Posterior cingulate gyrus (tissue), 11 donors: ENCODE measurements at regions not wholly inside any gene's neighbourhood (a gene's known extent, or its start where the extent isn't known, plus 50 kb on each side); places are given as distances from the start of the nearest gene placed in this dataset.

Source experiments
- DNase-seq, 10 donors: peaks; one replicate each; pipeline versions ENCODE4 v3.0.0 to v3.0.0-alpha.2; 2020 to 2021; ENCODE audit warnings: mixed read lengths in 3 of 10
- intact Hi-C: fragments of 100-400 bp; cut with DNase I; formaldehyde crosslinking; loops from one replicate; pipeline ENCODE4 v1.15.1; 2023

GRCh38 chr2:181146171-181146570 is 165.8 kb downstream of the UBE2E3 start:
- DNase-seq, result no peak
- intact Hi-C loops, result no loop called here

- DNase-seq, result no peak
- intact Hi-C loops, result no loop called here
Observed at GRCh38 chr2:181149056-181149455, 168.7 kb downstream of the UBE2E3 start.

- intact Hi-C loops, result no loop called here
- DNase-seq, result no peak
Observed at GRCh38 chr2:181152226-181152625, 171.8 kb downstream of the UBE2E3 start.

- no peak for DNase-seq
- intact Hi-C loops, result no loop called here
Observed at GRCh38 chr2:181152701-181153100, 172.3 kb downstream of the UBE2E3 start.

- intact Hi-C loops, result no loop called here
- no peak for DNase-seq
Observed at GRCh38 chr2:181153886-181154285, 173.5 kb downstream of the UBE2E3 start.

DNA sequence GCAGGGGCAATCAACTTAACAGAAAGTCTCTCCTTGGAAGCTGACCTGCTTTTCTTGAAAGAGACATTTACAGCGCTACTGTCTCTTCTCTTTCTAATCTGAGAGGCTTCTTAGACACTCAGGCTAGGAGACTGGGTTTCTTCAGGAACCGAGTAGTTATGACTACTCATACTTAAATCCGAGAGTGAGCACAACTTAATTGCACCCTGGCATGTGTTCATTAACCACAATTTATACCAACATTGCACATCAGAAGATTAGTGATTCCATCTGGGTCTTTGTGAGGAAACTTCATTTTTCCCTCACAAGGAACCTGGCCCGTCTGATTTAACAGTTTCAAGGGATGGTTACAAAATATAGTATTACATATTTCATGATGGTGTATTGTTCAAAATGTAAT is 176.9 kb downstream of the UBE2E3 start:
- no peak for DNase-seq
- intact Hi-C loops, result no loop called here

GRCh38 chr2:181158427-181158826 is 178.0 kb downstream of the UBE2E3 start:
- intact Hi-C loops, result no loop called here
- no peak for DNase-seq

GRCh38 chr2:181161615-181162014 is 181.2 kb downstream of the UBE2E3 start:
- intact Hi-C loops, result no loop called here
- DNase-seq, result no peak

DNA sequence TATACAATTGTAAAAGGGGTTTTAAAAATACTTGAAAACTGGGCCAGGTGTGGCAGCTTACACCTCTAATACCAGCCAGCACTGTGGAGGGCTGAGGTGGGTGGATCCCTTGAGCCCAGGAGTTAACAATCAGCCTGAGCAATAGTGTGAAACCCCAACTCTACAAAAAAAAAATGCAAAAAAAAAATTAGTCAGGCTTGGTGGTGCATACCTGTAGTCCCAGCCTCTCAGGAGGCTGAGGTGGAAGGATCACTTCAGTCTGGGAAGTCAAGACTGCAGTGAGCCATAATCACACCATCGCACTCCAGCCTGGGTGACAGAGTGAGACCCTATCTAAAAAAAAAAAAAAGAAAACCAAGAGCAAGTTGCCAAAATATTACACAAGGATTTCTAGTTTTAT is 182.7 kb downstream of the UBE2E3 start:
- intact Hi-C loops, result no loop called here
- no peak for DNase-seq

GRCh38 chr2:181163691-181164090 is 183.3 kb downstream of the UBE2E3 start:
- intact Hi-C loops, result no loop called here

DNA sequence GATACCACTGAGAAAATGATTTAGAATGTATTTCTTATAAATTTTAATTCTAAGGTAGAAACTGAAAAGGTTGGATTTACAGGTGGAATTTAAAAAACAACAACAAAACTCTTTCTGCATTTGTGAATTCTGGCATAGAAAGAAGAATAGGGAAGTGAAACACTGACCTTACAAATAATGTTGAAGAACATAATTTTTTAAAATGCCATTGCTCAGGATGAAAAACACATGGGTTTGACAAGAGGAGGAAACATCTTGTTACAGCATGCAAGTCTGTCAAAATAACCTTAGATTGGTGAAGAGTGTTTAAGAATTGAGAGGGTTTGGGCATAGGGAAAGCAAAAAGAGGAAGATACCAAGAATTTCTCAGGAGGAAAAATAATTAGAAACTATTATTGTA is 184.3 kb downstream of the UBE2E3 start:
- intact Hi-C loops, result no loop called here
- no peak for DNase-seq

More at GRCh38 chr2:181163691-181164090, 183.3 kb downstream of the UBE2E3 start:
- DNase-seq, result no peak

- DNase-seq, result no peak
- intact Hi-C loops, result no loop called here
Observed at GRCh38 chr2:181165199-181165868, 184.9 kb downstream of the UBE2E3 start.

- DNase-seq, result no peak
- intact Hi-C loops, result no loop called here
Observed at GRCh38 chr2:181169503-181169902, 189.1 kb downstream of the UBE2E3 start.

- intact Hi-C loops, result no loop called here
- no peak for DNase-seq
Observed at GRCh38 chr2:181170256-181170655, 189.9 kb downstream of the UBE2E3 start.

GRCh38 chr2:181172676-181173075 is 192.3 kb downstream of the UBE2E3 start:
- no peak for DNase-seq
- intact Hi-C loops, result no loop called here

DNA sequence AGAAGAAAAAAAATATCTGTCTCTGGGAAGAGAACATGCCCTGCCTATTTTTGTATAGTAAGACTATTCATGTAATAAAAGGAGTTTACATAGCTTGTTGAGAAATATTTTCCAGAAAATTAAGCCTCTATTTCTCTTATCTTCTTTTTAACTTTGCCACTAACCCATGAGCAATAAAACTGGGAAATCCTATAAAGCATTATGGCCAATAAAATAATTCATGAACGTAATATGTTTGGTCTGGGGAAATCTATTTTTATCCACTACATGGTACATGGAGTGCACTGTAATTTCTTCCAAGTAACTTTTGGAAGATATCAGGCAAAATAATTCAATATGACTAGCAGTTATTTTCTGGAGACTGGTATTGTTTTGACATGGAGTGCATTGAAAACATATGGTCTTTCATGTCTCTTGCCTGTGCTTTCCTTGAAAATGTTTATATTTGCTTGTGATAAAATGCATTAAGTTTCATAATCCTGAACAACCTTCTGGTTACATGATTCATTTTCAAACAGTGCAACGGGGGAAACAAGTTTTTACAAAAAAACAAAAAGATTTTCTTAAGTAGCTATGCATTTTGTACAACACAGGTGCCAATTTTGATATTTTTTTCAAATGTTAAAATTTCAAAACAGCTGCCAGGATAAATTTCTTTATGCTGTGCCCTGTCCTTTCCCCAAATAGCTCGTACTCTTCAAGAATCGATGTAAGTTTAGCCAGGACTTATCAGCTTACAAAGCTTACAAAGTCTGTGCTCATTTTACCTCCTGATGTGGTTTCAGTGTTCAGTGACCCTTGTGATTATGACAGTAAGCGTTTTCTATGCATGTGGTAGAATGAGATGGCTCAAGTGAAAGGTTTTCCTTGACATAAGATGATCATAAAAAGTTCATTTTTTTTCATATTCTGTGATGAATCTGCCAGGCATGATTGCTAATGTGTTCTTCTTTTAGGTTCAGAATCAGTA is 194.5 kb downstream of the UBE2E3 start:
- intact Hi-C loops, result no loop called here
- no peak for DNase-seq

DNA sequence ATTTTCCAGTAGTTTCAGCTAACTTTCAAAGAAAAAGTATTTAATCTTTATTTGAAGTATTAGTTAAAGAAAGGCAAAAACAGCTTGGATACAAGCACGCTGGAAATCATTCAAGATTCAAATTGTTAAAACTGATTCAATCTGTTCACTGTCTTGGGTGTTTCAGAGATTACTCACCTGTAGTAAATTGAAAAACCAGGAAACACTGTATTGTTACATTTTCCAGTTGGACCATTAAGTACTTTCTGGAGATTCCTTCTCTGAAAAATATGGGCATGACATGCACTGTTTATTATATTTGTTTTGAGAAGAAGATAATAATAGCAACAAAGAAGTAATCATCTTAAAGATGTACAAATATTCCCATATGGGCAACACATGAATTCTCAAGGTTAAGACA is 196.1 kb downstream of the UBE2E3 start:
- DNase-seq, result no peak

GRCh38 chr2:181177376-181177775 is 197.0 kb downstream of the UBE2E3 start:
- no peak for DNase-seq

More for the DNA sequence above, 196.1 kb downstream of the UBE2E3 start:
- intact Hi-C loops, result no loop called here

DNA sequence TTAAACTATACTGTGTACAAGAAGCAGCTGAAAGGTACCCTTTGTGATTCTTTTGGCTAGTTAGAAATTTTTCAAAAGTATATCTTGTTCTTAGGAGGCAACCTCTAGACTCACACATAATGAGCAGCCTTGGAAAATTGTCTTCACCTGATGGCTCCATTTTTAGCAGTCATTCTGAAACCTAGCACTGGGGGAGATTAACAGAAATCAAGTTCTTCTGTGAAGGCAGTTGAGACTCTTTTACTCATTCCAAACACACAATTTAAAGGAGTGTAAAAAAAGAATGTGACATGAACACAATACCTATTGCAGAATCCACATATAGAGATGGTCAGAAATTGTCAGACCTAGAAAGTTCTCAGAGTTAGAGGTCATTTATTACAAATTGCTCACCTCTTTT is 197.7 kb downstream of the UBE2E3 start:
- DNase-seq, result no peak
- intact Hi-C loops, result no loop called here

More at GRCh38 chr2:181177376-181177775, 197.0 kb downstream of the UBE2E3 start:
- intact Hi-C loops, result no loop called here

GRCh38 chr2:181178823-181179412 is 198.5 kb downstream of the UBE2E3 start:
- no peak for DNase-seq
- intact Hi-C loops, result no loop called here

GRCh38 chr2:181183878-181184542 is 203.6 kb downstream of the UBE2E3 start:
- intact Hi-C loops, result no loop called here
- DNase-seq, result no peak
